Aorta (tissue), 5 donors: ENCODE measurements at regions not wholly inside any gene's neighbourhood (a gene's known extent, or its start where the extent isn't known, plus 50 kb on each side); places are given as distances from the start of the nearest gene placed in this dataset.

ENCODE experiments used
- ATAC-seq: fragments of 200-7000 bp; cut with Tn5 transposase; one replicate; pipeline ENCODE4 v1.9.1; 2022; ENCODE audit warnings: moderate library complexity; ENCODE audit not compliant: low FRiP score
- DNase-seq, 2 donors: peaks; one replicate each; pipeline ENCODE4 v3.0.0-alpha.2; 2020
- H3K27ac ChIP-seq, 2 donors: one replicate each; pipeline ENCODE4 v1.5.1; 2013; ENCODE audit warnings: low read length in 2 of 2, mild to moderate bottlenecking in 2 of 2, moderate library complexity in 2 of 2, control low read depth in 1 of 2, inconsistent platforms in 1 of 2, low read depth in 1 of 2
- H3K27me3 ChIP-seq, 2 donors: one replicate each; pipeline ENCODE4 v1.6.1; 2013; ENCODE audit warnings: control low read depth in 1 of 2, low read length in 1 of 2, mild to moderate bottlenecking in 1 of 2, moderate library complexity in 1 of 2; ENCODE audit not compliant: insufficient read depth in 2 of 2, control insufficient read depth in 1 of 2
- H3K36me3 ChIP-seq, 2 donors: one replicate each; pipeline ENCODE4 v1.6.1; 2013; ENCODE audit warnings: control low read depth in 1 of 2, low read length in 1 of 2, mild to moderate bottlenecking in 1 of 2; ENCODE audit not compliant: insufficient read depth in 2 of 2, control insufficient read depth in 1 of 2
- H3K4me1 ChIP-seq, 2 donors: one replicate each; pipeline ENCODE4 v1.6.1; 2013; ENCODE audit warnings: low read length in 2 of 2, control low read depth in 1 of 2, mild to moderate bottlenecking in 1 of 2, moderate library complexity in 1 of 2; ENCODE audit not compliant: insufficient read depth in 2 of 2, control insufficient read depth in 1 of 2
- H3K4me3 ChIP-seq, 2 donors: one replicate each; pipeline ENCODE4 v1.5.1; 2013; ENCODE audit warnings: low read length in 2 of 2, control low read depth in 1 of 2, mild to moderate bottlenecking in 1 of 2
- H3K9me3 ChIP-seq: one replicate; pipeline ENCODE4 v1.6.1; 2013; ENCODE audit warnings: mild to moderate bottlenecking, low read length; ENCODE audit not compliant: control insufficient read depth
- WGBS, 2 donors: extraction: QIAGEN DNeasy Blood & Tissue Kit; methylation state at CpG; one replicate each; pipeline ENCODE4 v1.1.7; 2013; 5-methylcytosine and 5-hydroxymethylcytosine counted together
- intact Hi-C, 2 donors: fragments of 100-400 bp; cut with DNase I; formaldehyde crosslinking; loops; one replicate each; pipeline versions ENCODE4 v1.14.2 to v1.15.0; 2022
- donor health status: healthy with polysubstance abuse.
- donor health status: Bipolar disorder and iron deficiency.
- donor health status: DM: no; HTN: no; CAD: no.
- donor health status: DM: no; HTN: no; CAD: no.
- donor health status: DM: yes; HTN: yes; CAD: no.

GRCh38 chr20:16170406-16170971 is 402.8 kb downstream of the KIF16B start:
- Histone ChIP-seq H3K36me3 (no peaks in the 10 kb centered on the region), H3K9me3 (peaks cover 4% of the 10 kb centered on the region), H3K4me3 (no peak overlapping the region), H3K27ac (no peak overlapping the region), H3K4me1 (no peaks in the 10 kb centered on the region), H3K27me3 (no peaks in the 10 kb centered on the region)
- intact Hi-C loops, result no loop called here
- 67 to 75% methylated on average over 7 of the region's 7 CpGs for WGBS, 2 donors
- DNase-seq, result no peak
- ATAC-seq, result no peak

GRCh38 chr20:16167423-16168130 is 405.7 kb downstream of the KIF16B start:
- no peaks in the 10 kb centered on the region for H3K4me1 ChIP-seq
- ATAC-seq (no peak), DNase-seq (no peak)
- peaks cover 0 to 2% of the 10 kb centered on the region in 2 donors for H3K27me3 ChIP-seq
- intact Hi-C loops, result no loop called here
- WGBS, 2 donors, result 55 to 67% methylated on average over 2 of the region's 2 CpGs
- no peak overlapping the region for H3K27ac ChIP-seq
- no peak overlapping the region for H3K4me3 ChIP-seq
- H3K36me3 ChIP-seq, result no peaks in the 10 kb centered on the region
- H3K9me3 ChIP-seq, result peaks cover 8% of the 10 kb centered on the region

DNA sequence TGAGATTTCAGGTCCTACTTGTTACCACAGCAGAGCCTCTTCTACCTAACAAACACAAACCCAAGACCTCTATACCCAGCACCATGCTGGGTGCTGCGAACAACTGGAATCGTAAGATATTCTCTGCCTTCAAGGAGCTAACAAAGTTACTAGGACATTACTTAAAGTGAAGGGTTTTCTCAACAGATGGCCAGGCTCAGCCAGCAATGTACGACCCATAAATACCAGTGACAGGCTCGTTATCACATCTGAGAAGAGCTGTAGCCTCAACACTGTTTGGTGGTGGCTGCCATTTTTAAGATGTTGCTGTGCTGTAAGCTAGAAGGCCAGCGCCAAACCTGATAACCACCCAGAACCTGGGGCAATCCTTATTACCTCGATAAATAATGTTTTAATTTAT is 406.5 kb downstream of the KIF16B start:
- no peak overlapping the region for H3K27ac ChIP-seq
- no peaks in the 10 kb centered on the region for H3K36me3 ChIP-seq
- peaks cover 8% of the 10 kb centered on the region for H3K9me3 ChIP-seq
- ATAC-seq, result no peak
- 93 to 95% methylated on average over 6 of the region's 6 CpGs for WGBS, 2 donors
- no peaks in the 10 kb centered on the region for H3K4me1 ChIP-seq
- no peak for DNase-seq
- intact Hi-C loops, result no loop called here
- no peak overlapping the region for H3K4me3 ChIP-seq
- peaks cover 0 to 2% of the 10 kb centered on the region in 2 donors for H3K27me3 ChIP-seq

DNA sequence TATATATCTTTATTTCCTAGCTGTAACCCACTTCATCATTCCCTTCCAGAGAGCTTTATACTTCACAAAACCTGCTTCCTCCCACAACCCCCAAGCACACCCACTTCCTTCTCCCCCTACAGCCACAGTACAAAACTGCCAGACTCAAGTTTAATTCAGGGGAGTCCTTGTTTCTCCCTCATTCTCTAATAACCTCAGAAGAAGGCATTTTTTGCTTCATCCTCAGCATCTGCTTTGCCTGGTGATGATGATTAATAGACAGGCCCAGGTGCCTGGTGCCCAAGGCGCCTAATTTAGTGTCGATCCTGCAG is 414.3 kb downstream of the KIF16B start:
- Histone ChIP-seq H3K9me3 (peaks cover 2% of the 10 kb centered on the region), H3K27me3 (no peaks in the 10 kb centered on the region), H3K4me3 (no peak overlapping the region), H3K4me1 (no peaks in the 10 kb centered on the region), H3K36me3 (no peaks in the 10 kb centered on the region), H3K27ac (no peak overlapping the region)
- intact Hi-C loops, result no loop called here
- WGBS, 2 donors, result 81 to 84% methylated on average over 2 of the region's 2 CpGs
- DNase-seq (no peak), ATAC-seq (no peak)

GRCh38 chr20:16158090-16158975 is 414.9 kb downstream of the KIF16B start:
- Histone ChIP-seq H3K9me3 (no peaks in the 10 kb centered on the region), H3K4me1 (no peaks in the 10 kb centered on the region), H3K4me3 (no peak overlapping the region), H3K36me3 (no peaks in the 10 kb centered on the region), H3K27ac (no peak overlapping the region), H3K27me3 (no peaks in the 10 kb centered on the region)
- DNase-seq (no peak), ATAC-seq (no peak)
- 37 to 41% methylated on average over 11 of the region's 11 CpGs for WGBS, 2 donors
- intact Hi-C loops, result no loop called here

GRCh38 chr20:16147916-16148315 is 425.3 kb downstream of the KIF16B start:
- no peak overlapping the region for H3K27ac ChIP-seq
- no peaks in the 10 kb centered on the region for H3K27me3 ChIP-seq
- no peaks in the 10 kb centered on the region for H3K36me3 ChIP-seq
- 91 to 95% methylated on average over 2 of the region's 2 CpGs for WGBS, 2 donors
- peaks cover 2% of the 10 kb centered on the region for H3K9me3 ChIP-seq
- intact Hi-C loops, result no loop called here
- no peak for DNase-seq
- no peaks in the 10 kb centered on the region for H3K4me1 ChIP-seq
- ATAC-seq, result no peak
- H3K4me3 ChIP-seq, result no peak overlapping the region

GRCh38 chr20:16147216-16147615 is 426.0 kb downstream of the KIF16B start:
- intact Hi-C loops, result no loop called here
- Histone ChIP-seq H3K9me3 (peaks cover 2% of the 10 kb centered on the region), H3K4me1 (no peaks in the 10 kb centered on the region), H3K36me3 (no peaks in the 10 kb centered on the region), H3K4me3 (no peak overlapping the region), H3K27ac (no peak overlapping the region), H3K27me3 (no peaks in the 10 kb centered on the region)
- WGBS, 2 donors, result 78 to 85% methylated on average over 1 of the region's 1 CpG
- ATAC-seq (no peak), DNase-seq (no peak)

DNA sequence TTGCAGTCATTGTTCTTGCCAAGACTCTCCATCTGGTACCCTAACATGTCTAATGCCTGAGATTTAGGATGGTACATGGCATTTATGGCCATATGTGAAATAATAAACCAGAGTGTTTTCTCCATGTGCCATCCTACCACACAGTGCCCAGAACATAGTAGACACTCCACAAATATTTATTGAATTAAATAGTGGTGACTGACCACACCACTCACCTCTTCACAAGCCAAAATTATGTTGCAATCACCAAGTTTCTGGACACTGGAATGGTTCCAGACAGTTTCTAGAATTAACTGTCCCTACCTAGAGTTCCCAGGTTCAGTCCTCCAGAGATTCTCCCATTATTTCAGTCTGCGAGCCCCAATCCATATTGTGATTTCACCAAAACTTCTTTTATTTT is 427.3 kb downstream of the KIF16B start:
- DNase-seq (no peak), ATAC-seq (no peak)
- intact Hi-C loops, result no loop called here
- no peaks in the 10 kb centered on the region for H3K27me3 ChIP-seq
- no peaks in the 10 kb centered on the region for H3K4me1 ChIP-seq
- no peak overlapping the region for H3K27ac ChIP-seq
- no peak overlapping the region for H3K4me3 ChIP-seq
- H3K36me3 ChIP-seq, result no peaks in the 10 kb centered on the region
- 98 to 100% methylated on average over 1 of the region's 1 CpG for WGBS, 2 donors
- peaks cover 2% of the 10 kb centered on the region for H3K9me3 ChIP-seq

GRCh38 chr20:16143596-16143995 is 429.7 kb downstream of the KIF16B start:
- intact Hi-C loops, result no loop called here
- no peak overlapping the region for H3K27ac ChIP-seq
- no peak for DNase-seq
- H3K9me3 ChIP-seq, result peaks cover 2% of the 10 kb centered on the region
- no peaks in the 10 kb centered on the region for H3K36me3 ChIP-seq
- H3K4me3 ChIP-seq, result no peak overlapping the region
- H3K4me1 ChIP-seq, result no peaks in the 10 kb centered on the region
- no peak for ATAC-seq
- WGBS, 2 donors, result 87 to 91% methylated on average over 1 of the region's 1 CpG
- no peaks in the 10 kb centered on the region for H3K27me3 ChIP-seq
